Mammary epithelial cell (primary cell): ENCODE measurements at regions not wholly inside any gene's neighbourhood (a gene's known extent, or its start where the extent isn't known, plus 50 kb on each side); places are given as distances from the start of the nearest gene placed in this dataset.

Experiments used
- EZH2 ChIP-seq: IDR thresholded peaks from 2 replicates; pipeline ENCODE4 v1.6.1; 2012; ENCODE audit warnings: low read length, inconsistent platforms, borderline replicate concordance
- TF ChIP-seq, protein P1 (sequence below), 2 donors: IDR thresholded peaks in 1 of 2; conservative IDR thresholded peaks in 1 of 2; 2 replicates each; pipeline ENCODE4 v1.5.1; 2011 to 2012; ENCODE audit warnings: inconsistent platforms in 2 of 2, low read length in 2 of 2, mild to moderate bottlenecking in 2 of 2, control low read depth in 1 of 2, low read depth in 1 of 2; ENCODE audit not compliant: insufficient read depth in 1 of 2; ENCODE audit errors: extremely low read depth in 1 of 2

DNA sequence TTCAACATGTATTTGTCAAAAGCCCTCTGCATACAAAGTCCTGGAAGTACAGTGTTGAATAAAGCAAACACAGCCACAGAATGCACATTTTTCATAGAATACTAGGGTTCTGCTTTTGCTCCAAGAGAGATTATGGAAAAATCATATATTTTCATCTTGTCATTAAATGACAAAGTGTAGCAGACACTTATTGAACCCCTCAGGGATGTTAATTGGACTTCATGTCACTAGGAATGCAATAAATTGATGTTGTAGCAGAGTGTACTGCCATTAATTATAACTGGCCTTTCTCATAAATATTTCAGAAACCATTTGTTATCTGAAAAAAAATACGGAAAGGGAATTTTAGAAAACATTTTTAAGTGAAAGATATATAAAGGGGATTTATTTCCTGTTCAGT, 64.5 kb upstream of the TAC1 start:
- TF ChIP-seq, protein P1, sequence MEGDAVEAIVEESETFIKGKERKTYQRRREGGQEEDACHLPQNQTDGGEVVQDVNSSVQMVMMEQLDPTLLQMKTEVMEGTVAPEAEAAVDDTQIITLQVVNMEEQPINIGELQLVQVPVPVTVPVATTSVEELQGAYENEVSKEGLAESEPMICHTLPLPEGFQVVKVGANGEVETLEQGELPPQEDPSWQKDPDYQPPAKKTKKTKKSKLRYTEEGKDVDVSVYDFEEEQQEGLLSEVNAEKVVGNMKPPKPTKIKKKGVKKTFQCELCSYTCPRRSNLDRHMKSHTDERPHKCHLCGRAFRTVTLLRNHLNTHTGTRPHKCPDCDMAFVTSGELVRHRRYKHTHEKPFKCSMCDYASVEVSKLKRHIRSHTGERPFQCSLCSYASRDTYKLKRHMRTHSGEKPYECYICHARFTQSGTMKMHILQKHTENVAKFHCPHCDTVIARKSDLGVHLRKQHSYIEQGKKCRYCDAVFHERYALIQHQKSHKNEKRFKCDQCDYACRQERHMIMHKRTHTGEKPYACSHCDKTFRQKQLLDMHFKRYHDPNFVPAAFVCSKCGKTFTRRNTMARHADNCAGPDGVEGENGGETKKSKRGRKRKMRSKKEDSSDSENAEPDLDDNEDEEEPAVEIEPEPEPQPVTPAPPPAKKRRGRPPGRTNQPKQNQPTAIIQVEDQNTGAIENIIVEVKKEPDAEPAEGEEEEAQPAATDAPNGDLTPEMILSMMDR (conservative IDR thresholded peaks at IDR 0.05 in 1 of 2, IDR thresholded peaks at IDR 0.05 in 1 of 2; ENCODE audit: extremely low read depth in 1 of 2, insufficient read depth in 1 of 2, low read depth in 1 of 2, low read length in 2 of 2) = no peak
- TF ChIP-seq EZH2 = no peak
